SH-SY5Y (cell line): ENCODE measurements at regions not wholly inside any gene's neighbourhood (a gene's known extent, or its start where the extent isn't known, plus 50 kb on each side); places are given as distances from the start of the nearest gene placed in this dataset.

Experiments
- GATA2 ChIP-seq: IDR thresholded peaks from 2 replicates; pipeline ENCODE4 v1.6.1; 2011; ENCODE audit warnings: mild to moderate bottlenecking, low read depth, low read length
- GATA3 ChIP-seq: IDR thresholded peaks from 2 replicates; pipeline ENCODE4 v1.6.1; 2011; ENCODE audit warnings: low read depth, mild to moderate bottlenecking, low read length, moderate library complexity

DNA sequence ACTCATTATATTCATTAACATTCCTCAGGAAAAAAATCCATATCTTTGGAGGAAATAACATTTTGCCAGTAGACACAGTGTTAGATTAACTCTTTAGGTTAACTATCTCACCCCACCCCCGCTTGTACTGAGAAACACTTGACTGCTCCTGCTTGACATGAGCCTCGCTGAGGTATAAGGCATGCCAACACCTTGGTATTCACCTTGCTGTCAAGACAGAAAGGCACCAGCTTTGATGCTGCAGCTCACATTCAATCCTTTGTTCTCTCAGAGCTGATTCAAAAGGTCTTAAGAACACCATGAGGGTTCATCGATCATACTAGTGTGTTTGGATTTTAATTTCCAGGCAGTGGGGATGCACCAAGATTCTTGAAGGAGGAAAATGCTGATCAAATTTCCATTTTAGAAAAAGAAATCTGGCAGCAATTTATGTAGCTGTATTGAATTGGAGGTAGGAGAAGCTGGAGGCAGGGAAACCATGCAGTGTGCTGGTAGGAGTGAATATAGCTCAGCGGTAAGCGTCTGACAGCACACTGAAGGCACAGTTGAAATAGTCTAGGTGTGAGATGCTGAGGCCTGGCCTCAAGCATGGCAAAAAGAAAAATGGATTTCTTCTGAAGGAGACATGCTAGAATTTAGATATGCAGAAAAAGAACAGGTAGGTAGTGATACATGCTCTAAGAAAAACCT is 108.0 kb upstream of the ST6GALNAC5 start:
- no peak for TF ChIP-seq GATA2
- TF ChIP-seq GATA3: no peak
